ENCODE measurements at regions not wholly inside any gene's neighbourhood (a gene's known extent, or its start where the extent isn't known, plus 50 kb on each side); places are given as distances from the start of the nearest gene placed in this dataset.

GRCh38 chr6:114407426-114408035 lies 64.7 kb upstream of the HS3ST5 start:
- Mint-ChIP-seq H3K9me3 (no peaks in the 10 kb centered on the region), H3K27ac (no peak overlapping the region), H3K27me3 (no peaks in the 10 kb centered on the region), H3K4me3 (no peak overlapping the region), H3K4me1 (no peaks in the 10 kb centered on the region), H3K36me3 (no peaks in the 10 kb centered on the region)
- no peak for DNase-seq

- H3K36me3 Mint-ChIP-seq: no peaks in the 10 kb centered on the region
- H3K9me3 Mint-ChIP-seq: no peaks in the 10 kb centered on the region
- H3K27ac Mint-ChIP-seq: no peak overlapping the region
- no peak overlapping the region for H3K4me3 Mint-ChIP-seq
- H3K27me3 Mint-ChIP-seq: no peaks in the 10 kb centered on the region
- H3K4me1 Mint-ChIP-seq: no peaks in the 10 kb centered on the region
- no peak for DNase-seq
These were observed 61.6 kb upstream of the HS3ST5 start for GRCh38 chr6:114404339-114404955.

GRCh38 chr6:114403858-114404257 lies 61.0 kb upstream of the HS3ST5 start:
- DNase-seq: no peak
- no peaks in the 10 kb centered on the region for H3K27me3 Mint-ChIP-seq
- H3K9me3 Mint-ChIP-seq: no peaks in the 10 kb centered on the region
- no peaks in the 10 kb centered on the region for H3K4me1 Mint-ChIP-seq
- no peaks in the 10 kb centered on the region for H3K36me3 Mint-ChIP-seq
- no peak overlapping the region for H3K4me3 Mint-ChIP-seq
- no peak overlapping the region for H3K27ac Mint-ChIP-seq

GRCh38 chr6:114398481-114398880 lies 55.7 kb upstream of the HS3ST5 start:
- Mint-ChIP-seq H3K4me1 (no peaks in the 10 kb centered on the region), H3K4me3 (no peak overlapping the region), H3K27me3 (no peaks in the 10 kb centered on the region), H3K27ac (no peak overlapping the region), H3K36me3 (no peaks in the 10 kb centered on the region), H3K9me3 (no peaks in the 10 kb centered on the region)
- DNase-seq: no peak

Data from activated naive CD8-positive, alpha-beta T cell treated with anti-CD3 and anti-CD28 coated beads for 36 hours (primary cell).